ENCODE measurements at regions not wholly inside any gene's neighbourhood (a gene's known extent, or its start where the extent isn't known, plus 50 kb on each side); places are given as distances from the start of the nearest gene placed in this dataset.

GRCh38 chr3:177569193-177569592 is 371.9 kb upstream of the TBL1XR1 start:
- no peak for TF ChIP-seq CTCF (conservative IDR thresholded peaks at IDR 0.05; ENCODE audit: low read depth)
- DNase-seq (ENCODE audit: low spot score): no peak
- H3K27ac ChIP-seq: no peak overlapping the region
- POLR2A ChIA-PET (ENCODE audit: low non-redundant PET): no interaction called here
- CTCF ChIA-PET: no interaction called here

DNA sequence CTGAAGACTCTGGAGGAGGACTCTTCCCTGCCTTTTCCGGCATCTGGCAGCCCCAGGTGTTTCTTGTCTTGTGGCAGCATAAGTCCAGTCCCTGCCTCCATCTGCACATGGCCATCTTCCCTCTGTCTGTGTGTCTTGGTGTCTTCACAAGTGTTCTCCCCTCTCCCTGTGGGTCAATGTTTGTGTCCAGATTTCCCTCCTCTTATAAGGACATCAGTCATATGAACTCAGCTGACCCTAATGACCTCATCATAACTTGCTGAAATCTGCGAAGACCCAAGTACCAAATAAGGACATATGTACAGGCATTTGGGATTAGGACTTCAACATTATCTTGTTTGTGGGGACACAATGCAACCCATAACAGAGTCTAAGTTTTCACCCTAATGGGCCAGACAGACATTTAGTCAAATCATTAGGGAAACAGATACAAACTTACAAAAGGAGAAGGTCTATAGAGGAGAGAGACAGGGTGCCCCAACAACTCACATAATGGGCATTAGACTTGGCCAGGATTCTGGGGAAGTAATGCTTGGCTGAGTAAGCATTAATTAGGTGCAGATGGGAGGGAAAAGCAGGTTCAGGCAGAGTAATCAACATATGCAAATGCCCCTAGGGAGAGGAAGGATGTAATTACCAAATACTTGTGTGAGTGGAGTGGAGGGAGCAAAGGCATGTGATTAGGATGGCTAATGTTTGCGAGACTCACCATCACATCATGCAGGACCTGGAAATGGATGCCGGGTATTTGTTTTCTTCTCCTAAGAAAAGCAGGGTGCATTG is 372.8 kb upstream of the TBL1XR1 start:
- no peak overlapping the region for H3K27ac ChIP-seq
- no peak for DNase-seq (ENCODE audit: low spot score)
- ChIA-PET CTCF (no interaction called here), POLR2A (ENCODE audit: low non-redundant PET) (no interaction called here)
- TF ChIP-seq CTCF (conservative IDR thresholded peaks at IDR 0.05; ENCODE audit: low read depth): no peak

- DNase-seq (ENCODE audit: low spot score): no peak
- TF ChIP-seq CTCF (conservative IDR thresholded peaks at IDR 0.05; ENCODE audit: low read depth): no peak
- CTCF ChIA-PET: interaction anchor here (0.6 kb wide), 1 partner anchor 62 kb away, joined by 5 read pairs; no protein-coding TSS in a partner anchor
These were observed 374.1 kb upstream of the TBL1XR1 start for GRCh38 chr3:177571271-177571943.

DNA sequence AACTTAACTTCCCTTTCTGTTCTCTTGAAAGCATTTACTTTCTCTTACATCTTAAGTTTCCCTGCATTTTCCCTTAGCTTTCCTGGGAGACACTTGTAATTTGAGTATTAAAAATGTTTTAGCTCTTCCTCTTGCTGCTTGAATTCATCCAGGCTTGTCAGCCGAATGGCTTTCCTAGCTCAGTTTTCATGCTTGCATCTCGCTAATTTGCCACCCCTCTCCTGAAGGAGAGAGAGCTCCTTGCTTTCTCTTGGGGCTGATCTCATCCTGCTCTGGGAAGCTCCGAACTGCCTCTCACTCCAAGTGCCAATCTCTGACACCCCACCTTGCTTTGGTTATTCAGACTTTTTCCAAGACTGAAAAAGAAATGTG is 374.6 kb upstream of the TBL1XR1 start:
- H3K27ac ChIP-seq: no peak overlapping the region
- no peak for TF ChIP-seq CTCF (conservative IDR thresholded peaks at IDR 0.05; ENCODE audit: low read depth)
- ChIA-PET CTCF (interaction anchor here (0.6 kb wide), 1 partner anchor 61 kb away, joined by 5 read pairs; no protein-coding TSS in a partner anchor), POLR2A (ENCODE audit: low non-redundant PET) (no interaction called here)
- DNase-seq (ENCODE audit: low spot score): no peak

More at GRCh38 chr3:177571271-177571943, 374.1 kb upstream of the TBL1XR1 start:
- no peak overlapping the region for H3K27ac ChIP-seq
- POLR2A ChIA-PET (ENCODE audit: low non-redundant PET): no interaction called here

DNA sequence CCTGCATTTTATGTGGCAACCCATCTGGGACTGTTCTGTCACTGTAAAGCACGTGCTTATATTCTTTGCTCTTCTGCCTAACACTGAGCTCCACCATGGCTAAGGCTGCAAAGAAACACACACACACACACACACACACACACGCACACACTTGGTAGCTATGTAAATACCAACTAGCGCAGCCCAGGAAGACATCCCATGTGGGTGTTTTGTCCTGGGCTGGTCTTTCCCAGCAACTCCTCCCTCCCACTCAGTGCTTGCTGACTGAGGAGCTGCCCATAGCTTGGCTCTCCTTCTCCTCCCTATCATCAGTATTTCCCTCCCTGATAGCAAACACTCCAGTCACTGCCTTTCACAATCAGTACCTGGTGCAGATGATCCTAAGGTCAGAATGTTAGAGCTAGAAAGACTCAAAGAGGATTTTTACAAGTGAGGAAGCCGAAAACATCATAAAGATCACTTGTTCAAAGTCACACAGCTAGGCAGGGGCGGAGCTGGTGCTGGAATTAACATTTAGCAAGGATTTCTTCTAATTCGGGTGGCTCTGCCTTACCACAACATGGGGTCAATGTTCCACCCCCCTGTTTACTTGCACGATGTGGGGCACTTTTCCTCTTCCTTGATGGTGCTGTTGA is 377.1 kb upstream of the TBL1XR1 start:
- ChIA-PET POLR2A (ENCODE audit: low non-redundant PET) (no interaction called here), CTCF (interaction anchor here (0.6 kb wide), 1 partner anchor 375 kb away, joined by 4 read pairs; no protein-coding TSS in a partner anchor)
- DNase-seq (ENCODE audit: low spot score): no peak
- no peak for TF ChIP-seq CTCF (conservative IDR thresholded peaks at IDR 0.05; ENCODE audit: low read depth)
- no peak overlapping the region for H3K27ac ChIP-seq

- no peak overlapping the region for H3K27ac ChIP-seq
- POLR2A ChIA-PET (ENCODE audit: low non-redundant PET): no interaction called here
- CTCF ChIA-PET: no interaction called here
- TF ChIP-seq CTCF (conservative IDR thresholded peaks at IDR 0.05; ENCODE audit: low read depth): no peak
- DNase-seq (ENCODE audit: low spot score): no peak
These were observed 379.5 kb upstream of the TBL1XR1 start for GRCh38 chr3:177576746-177577145.

Measured in RWPE1 (cell line).